Astrocyte (in vitro differentiated cells and primary cell): ENCODE measurements at regions not wholly inside any gene's neighbourhood (a gene's known extent, or its start where the extent isn't known, plus 50 kb on each side); places are given as distances from the start of the nearest gene placed in this dataset.

Experiments
- DNase-seq: peaks from one replicate; pipeline ENCODE4 v3.0.0-alpha.2; 2010; ENCODE audit warnings: low read depth
- FAIRE-seq: peaks from 2 replicates; lab custom pipeline; 2011; peaks lifted over from hg19 to GRCh38; lab: Jason Lieb, UNC
- H2AFZ ChIP-seq: 2 replicates; pipeline ENCODE4 v1.6.0; 2012; ENCODE audit warnings: low read depth, low read length, inconsistent platforms
- H3K27ac ChIP-seq: 2 replicates; pipeline ENCODE4 v1.5.1; 2011; ENCODE audit warnings: low read depth, low read length, inconsistent platforms
- H3K27me3 ChIP-seq: 2 replicates; pipeline ENCODE4 v1.6.0; 2011; ENCODE audit warnings: low read length, inconsistent platforms; ENCODE audit not compliant: insufficient read depth
- H3K36me3 ChIP-seq: 2 replicates; pipeline ENCODE4 v1.5.1; 2011; ENCODE audit warnings: low read length, inconsistent platforms; ENCODE audit not compliant: insufficient read depth
- H3K4me1 ChIP-seq: 2 replicates; pipeline ENCODE4 v1.5.1; 2011; ENCODE audit warnings: low read length, inconsistent platforms; ENCODE audit not compliant: insufficient read depth
- H3K4me2 ChIP-seq: 2 replicates; pipeline ENCODE4 v1.6.0; 2012; ENCODE audit warnings: low read length, inconsistent platforms
- H3K4me3 ChIP-seq: 2 replicates; pipeline ENCODE4 v1.5.1; 2011; ENCODE audit warnings: low read depth, mild to moderate bottlenecking, low read length, inconsistent platforms; ENCODE audit not compliant: insufficient read depth
- H3K79me2 ChIP-seq: 2 replicates; pipeline ENCODE4 v1.6.0; 2012; ENCODE audit warnings: mild to moderate bottlenecking, low read length, inconsistent platforms; ENCODE audit not compliant: insufficient read depth
- H3K9ac ChIP-seq: 2 replicates; pipeline ENCODE4 v1.6.0; 2012; ENCODE audit warnings: mild to moderate bottlenecking, low read length, inconsistent platforms
- H3K9me3 ChIP-seq: 2 replicates; pipeline ENCODE4 v1.5.1; 2012; ENCODE audit warnings: low read depth, mild to moderate bottlenecking, low read length, inconsistent platforms; ENCODE audit not compliant: insufficient read depth
- H4K20me1 ChIP-seq: 2 replicates; pipeline ENCODE4 v1.6.0; 2012; ENCODE audit warnings: low read length, inconsistent platforms; ENCODE audit not compliant: insufficient read depth
- H3K27ac Mint-ChIP-seq: one replicate; pipeline ENCODE4 v1.8.0; 2021; ENCODE audit warnings: mild to moderate bottlenecking, mixed read lengths; ENCODE audit not compliant: unreplicated experiment
- H3K27me3 Mint-ChIP-seq: one replicate; pipeline ENCODE4 v1.8.0; 2021; ENCODE audit warnings: low read depth, mixed read lengths; ENCODE audit not compliant: unreplicated experiment
- H3K36me3 Mint-ChIP-seq: one replicate; pipeline ENCODE4 v1.8.0; 2021; ENCODE audit warnings: low read depth, mixed read lengths; ENCODE audit not compliant: unreplicated experiment
- H3K4me1 Mint-ChIP-seq: one replicate; pipeline ENCODE4 v1.8.0; 2021; ENCODE audit warnings: low read depth, mixed read lengths; ENCODE audit not compliant: unreplicated experiment
- H3K4me3 Mint-ChIP-seq: one replicate; pipeline ENCODE4 v1.8.0; 2021; ENCODE audit warnings: mild to moderate bottlenecking, moderate library complexity, mixed read lengths; ENCODE audit not compliant: unreplicated experiment
- H3K9me3 Mint-ChIP-seq: one replicate; pipeline ENCODE4 v1.8.0; 2021; ENCODE audit warnings: mild to moderate bottlenecking, mixed read lengths; ENCODE audit not compliant: unreplicated experiment
- EZH2 ChIP-seq: IDR thresholded peaks from 2 replicates; pipeline ENCODE4 v1.6.1; 2012; ENCODE audit warnings: mild to moderate bottlenecking, low read length, inconsistent platforms; ENCODE audit not compliant: insufficient read depth
- TF ChIP-seq, protein P1 (sequence below): IDR thresholded peaks from 2 replicates; pipeline ENCODE4 v1.5.1; 2011; ENCODE audit warnings: low read depth, mild to moderate bottlenecking, inconsistent platforms, low read length, moderate library complexity; ENCODE audit not compliant: insufficient read depth

DNA sequence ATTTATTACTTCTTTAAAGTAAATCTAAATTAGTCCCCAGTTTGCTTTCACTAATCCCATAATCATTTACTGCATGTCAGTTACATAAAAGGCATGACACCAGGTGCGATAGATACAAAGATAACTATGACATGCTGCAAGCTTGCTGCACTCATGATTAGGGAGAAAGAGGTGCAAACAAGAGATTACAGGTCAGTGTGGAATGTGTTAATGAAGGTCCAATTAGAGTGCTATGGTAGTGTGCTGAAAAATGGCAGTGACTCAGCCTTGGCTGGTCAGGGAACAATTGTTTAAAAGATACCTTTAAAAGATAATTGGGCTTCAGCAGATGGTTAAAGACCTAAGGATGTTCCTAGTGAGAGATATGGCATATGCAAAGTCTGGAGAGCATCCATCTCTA, 352.6 kb upstream of the TGFBR2 start:
- FAIRE-seq (peak; percentile 26), DNase-seq (no peak)
- no peak overlapping the region for H3K27ac Mint-ChIP-seq
- Histone ChIP-seq H3K79me2 (no peaks in the 10 kb centered on the region), H3K9me3 (no peaks in the 10 kb centered on the region), H3K9ac (no peak overlapping the region), H3K27me3 (no peaks in the 10 kb centered on the region), H4K20me1 (no peaks in the 10 kb centered on the region), H3K36me3 (no peaks in the 10 kb centered on the region), H3K4me3 (no peak overlapping the region), H3K4me2 (no peak overlapping the region), H3K27ac (no peak overlapping the region), H2AFZ (no peak overlapping the region), H3K4me1 (no peaks in the 10 kb centered on the region)
- H3K4me1 Mint-ChIP-seq = peaks cover 22% of the 10 kb centered on the region
- peaks cover 2% of the 10 kb centered on the region for H3K9me3 Mint-ChIP-seq
- no peaks in the 10 kb centered on the region for H3K27me3 Mint-ChIP-seq
- TF ChIP-seq, protein P1, sequence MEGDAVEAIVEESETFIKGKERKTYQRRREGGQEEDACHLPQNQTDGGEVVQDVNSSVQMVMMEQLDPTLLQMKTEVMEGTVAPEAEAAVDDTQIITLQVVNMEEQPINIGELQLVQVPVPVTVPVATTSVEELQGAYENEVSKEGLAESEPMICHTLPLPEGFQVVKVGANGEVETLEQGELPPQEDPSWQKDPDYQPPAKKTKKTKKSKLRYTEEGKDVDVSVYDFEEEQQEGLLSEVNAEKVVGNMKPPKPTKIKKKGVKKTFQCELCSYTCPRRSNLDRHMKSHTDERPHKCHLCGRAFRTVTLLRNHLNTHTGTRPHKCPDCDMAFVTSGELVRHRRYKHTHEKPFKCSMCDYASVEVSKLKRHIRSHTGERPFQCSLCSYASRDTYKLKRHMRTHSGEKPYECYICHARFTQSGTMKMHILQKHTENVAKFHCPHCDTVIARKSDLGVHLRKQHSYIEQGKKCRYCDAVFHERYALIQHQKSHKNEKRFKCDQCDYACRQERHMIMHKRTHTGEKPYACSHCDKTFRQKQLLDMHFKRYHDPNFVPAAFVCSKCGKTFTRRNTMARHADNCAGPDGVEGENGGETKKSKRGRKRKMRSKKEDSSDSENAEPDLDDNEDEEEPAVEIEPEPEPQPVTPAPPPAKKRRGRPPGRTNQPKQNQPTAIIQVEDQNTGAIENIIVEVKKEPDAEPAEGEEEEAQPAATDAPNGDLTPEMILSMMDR = no peak
- no peak for TF ChIP-seq EZH2
- H3K36me3 Mint-ChIP-seq = peaks cover 1% of the 10 kb centered on the region
- no peak overlapping the region for H3K4me3 Mint-ChIP-seq

DNA sequence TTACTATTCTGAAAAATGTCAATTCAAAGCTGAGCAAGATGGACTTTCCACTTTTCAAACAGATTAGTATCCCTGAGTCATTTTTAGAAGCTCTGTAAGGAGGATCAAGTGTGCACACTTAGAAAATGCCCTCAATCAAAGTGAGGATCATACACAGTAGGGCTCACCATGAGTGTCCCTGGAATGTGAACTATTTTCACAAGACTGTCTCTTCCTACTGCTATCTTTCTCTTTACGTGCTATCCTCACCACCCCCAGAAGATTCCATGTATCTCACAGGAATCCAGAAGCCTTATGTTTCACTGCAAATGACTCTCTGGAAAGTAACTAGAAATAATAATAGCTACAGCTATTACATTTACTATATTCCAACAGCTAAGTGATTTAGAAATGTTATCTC, 349.9 kb upstream of the TGFBR2 start:
- no peaks in the 10 kb centered on the region for H3K27me3 ChIP-seq
- Mint-ChIP-seq H3K4me3 (no peak overlapping the region), H3K9me3 (no peaks in the 10 kb centered on the region), H3K4me1 (peaks cover 23% of the 10 kb centered on the region), H3K27ac (peak overlapping the region; percentile 77), H3K27me3 (no peaks in the 10 kb centered on the region), H3K36me3 (peaks cover 1% of the 10 kb centered on the region)
- no peaks in the 10 kb centered on the region for H4K20me1 ChIP-seq
- no peak overlapping the region for H3K4me3 ChIP-seq
- H3K36me3 ChIP-seq = no peaks in the 10 kb centered on the region
- H3K79me2 ChIP-seq = no peaks in the 10 kb centered on the region
- H3K4me2 ChIP-seq = no peak overlapping the region
- no peaks in the 10 kb centered on the region for H3K9me3 ChIP-seq
- DNase-seq = peak; percentile 73
- FAIRE-seq = peak; percentile 74
- no peak overlapping the region for H3K27ac ChIP-seq
- H3K4me1 ChIP-seq = no peaks in the 10 kb centered on the region
- no peak overlapping the region for H2AFZ ChIP-seq
- no peak overlapping the region for H3K9ac ChIP-seq
- TF ChIP-seq, protein P1 = no peak
- no peak for TF ChIP-seq EZH2

DNA sequence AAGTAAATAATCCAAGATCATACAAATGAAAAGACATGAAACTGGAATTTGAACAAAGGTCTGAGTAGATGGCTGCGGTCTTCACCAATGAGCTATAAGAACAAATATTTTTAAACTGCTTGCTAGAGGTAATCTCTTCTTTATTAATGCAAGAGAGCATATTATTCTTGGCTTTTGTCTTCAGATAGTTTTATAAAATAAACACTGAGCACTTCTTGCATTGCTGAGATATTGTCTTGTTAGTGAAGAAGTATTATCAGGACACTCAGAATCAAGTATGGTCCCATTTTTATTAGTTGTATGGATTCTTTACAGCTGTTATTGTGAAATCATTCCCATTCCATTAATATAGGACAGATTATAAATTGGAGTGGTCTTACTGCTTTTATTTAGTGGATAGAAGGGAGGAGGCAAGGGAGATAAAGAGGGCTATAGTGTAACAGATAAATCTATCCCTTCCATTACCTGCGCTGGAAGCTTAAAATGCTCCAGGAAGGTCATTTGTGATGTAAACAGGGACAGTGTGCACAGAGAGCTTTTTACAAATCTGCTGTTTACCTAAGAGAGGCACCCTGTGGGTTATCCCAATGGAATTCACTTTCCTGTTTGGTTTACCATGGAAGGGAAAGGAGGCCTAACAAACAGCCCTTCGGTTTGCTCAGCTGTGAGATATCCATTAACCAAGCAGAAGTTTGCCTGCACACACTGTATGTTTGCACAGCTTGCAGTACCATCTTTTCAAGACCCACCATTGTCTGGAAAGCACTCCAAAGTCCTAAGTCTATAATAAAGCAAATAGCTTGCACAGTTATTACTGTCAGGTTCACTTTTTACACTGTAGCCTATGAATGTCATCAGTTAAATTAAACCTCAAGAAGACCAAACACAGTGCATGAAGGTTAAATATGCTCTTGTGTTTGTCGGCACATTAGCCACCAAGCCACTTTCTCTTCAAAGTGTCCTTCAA, 347.7 kb upstream of the TGFBR2 start:
- Histone ChIP-seq H3K4me3 (no peak overlapping the region), H3K4me1 (no peaks in the 10 kb centered on the region), H3K4me2 (no peak overlapping the region), H3K27ac (no peak overlapping the region), H3K9me3 (no peaks in the 10 kb centered on the region), H3K79me2 (no peaks in the 10 kb centered on the region), H3K9ac (no peak overlapping the region), H2AFZ (peak overlapping the region; percentile 6), H3K36me3 (no peaks in the 10 kb centered on the region), H3K27me3 (no peaks in the 10 kb centered on the region), H4K20me1 (no peaks in the 10 kb centered on the region)
- Mint-ChIP-seq H3K27me3 (no peaks in the 10 kb centered on the region), H3K4me1 (peaks cover 34% of the 10 kb centered on the region), H3K27ac (peak overlapping the region; percentile 18), H3K4me3 (no peak overlapping the region), H3K36me3 (no peaks in the 10 kb centered on the region), H3K9me3 (no peaks in the 10 kb centered on the region)
- no peak for DNase-seq
- FAIRE-seq = peak; percentile 17
- no peak for TF ChIP-seq EZH2
- TF ChIP-seq, protein P1 = no peak
